Colonic mucosa (tissue), 4 donors: ENCODE measurements at regions not wholly inside any gene's neighbourhood (a gene's known extent, or its start where the extent isn't known, plus 50 kb on each side); places are given as distances from the start of the nearest gene placed in this dataset.

Experiments
- DNase-seq: peaks from one replicate; pipeline ENCODE4 v3.0.0-alpha.2; 2020
- H3K27ac ChIP-seq: fragments of 200-600 bp; one replicate; pipeline ENCODE4 v1.8.0; 2021
- H3K27me3 ChIP-seq: fragments of 200-600 bp; one replicate; pipeline ENCODE4 v1.8.0; 2021
- H3K36me3 ChIP-seq: fragments of 200-600 bp; one replicate; pipeline ENCODE4 v1.8.0; 2021
- H3K4me1 ChIP-seq: fragments of 200-600 bp; one replicate; pipeline ENCODE4 v1.8.0; 2021; ENCODE audit warnings: mild to moderate bottlenecking
- H3K4me3 ChIP-seq: fragments of 200-600 bp; one replicate; pipeline ENCODE4 v1.8.0; 2021
- H3K9ac ChIP-seq, 2 donors: one replicate each; pipeline ENCODE4 v1.7.0; 2013; ENCODE audit warnings: control low read depth in 2 of 2, low read depth in 2 of 2, low read length in 2 of 2
- H3K9me3 ChIP-seq: fragments of 200-600 bp; one replicate; pipeline ENCODE4 v1.8.0; 2021
- intact Hi-C: fragments of 100-400 bp; cut with DNase I; formaldehyde crosslinking; loops from one replicate; pipeline ENCODE4 v1.14.1; 2022
- TF ChIP-seq, protein P1 (sequence below): fragments of 200-600 bp; IDR thresholded peaks from one replicate; pipeline ENCODE4 v1.8.0; 2022; ENCODE audit warnings: antibody characterized with exemption, mild to moderate bottlenecking
- donor health status: healthy.
- donor health status: DM: no; HTN: no; CAD: no.
- donor health status: DM: no; HTN: no; CAD: no.

- TF ChIP-seq, protein P1, sequence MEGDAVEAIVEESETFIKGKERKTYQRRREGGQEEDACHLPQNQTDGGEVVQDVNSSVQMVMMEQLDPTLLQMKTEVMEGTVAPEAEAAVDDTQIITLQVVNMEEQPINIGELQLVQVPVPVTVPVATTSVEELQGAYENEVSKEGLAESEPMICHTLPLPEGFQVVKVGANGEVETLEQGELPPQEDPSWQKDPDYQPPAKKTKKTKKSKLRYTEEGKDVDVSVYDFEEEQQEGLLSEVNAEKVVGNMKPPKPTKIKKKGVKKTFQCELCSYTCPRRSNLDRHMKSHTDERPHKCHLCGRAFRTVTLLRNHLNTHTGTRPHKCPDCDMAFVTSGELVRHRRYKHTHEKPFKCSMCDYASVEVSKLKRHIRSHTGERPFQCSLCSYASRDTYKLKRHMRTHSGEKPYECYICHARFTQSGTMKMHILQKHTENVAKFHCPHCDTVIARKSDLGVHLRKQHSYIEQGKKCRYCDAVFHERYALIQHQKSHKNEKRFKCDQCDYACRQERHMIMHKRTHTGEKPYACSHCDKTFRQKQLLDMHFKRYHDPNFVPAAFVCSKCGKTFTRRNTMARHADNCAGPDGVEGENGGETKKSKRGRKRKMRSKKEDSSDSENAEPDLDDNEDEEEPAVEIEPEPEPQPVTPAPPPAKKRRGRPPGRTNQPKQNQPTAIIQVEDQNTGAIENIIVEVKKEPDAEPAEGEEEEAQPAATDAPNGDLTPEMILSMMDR = no peak
- Histone ChIP-seq H3K4me3 (no peak overlapping the region), H3K36me3 (no peaks in the 10 kb centered on the region), H3K27me3 (no peaks in the 10 kb centered on the region), H3K4me1 (no peaks in the 10 kb centered on the region), H3K9ac (no peak overlapping the region), H3K9me3 (no peaks in the 10 kb centered on the region), H3K27ac (no peak overlapping the region)
- no peak for DNase-seq
- intact Hi-C loops = no loop called here
These were observed 1528.2 kb upstream of the ZEB2 start for GRCh38 chr2:146048141-146048540.

GRCh38 chr2:146041274-146041910 lies 1521.5 kb upstream of the ZEB2 start:
- TF ChIP-seq, protein P1 = no peak
- Histone ChIP-seq H3K27me3 (no peaks in the 10 kb centered on the region), H3K4me3 (no peak overlapping the region), H3K4me1 (no peaks in the 10 kb centered on the region), H3K9me3 (no peaks in the 10 kb centered on the region), H3K9ac (no peak overlapping the region), H3K27ac (no peak overlapping the region), H3K36me3 (no peaks in the 10 kb centered on the region)
- no peak for DNase-seq
- intact Hi-C loops = no loop called here

DNA sequence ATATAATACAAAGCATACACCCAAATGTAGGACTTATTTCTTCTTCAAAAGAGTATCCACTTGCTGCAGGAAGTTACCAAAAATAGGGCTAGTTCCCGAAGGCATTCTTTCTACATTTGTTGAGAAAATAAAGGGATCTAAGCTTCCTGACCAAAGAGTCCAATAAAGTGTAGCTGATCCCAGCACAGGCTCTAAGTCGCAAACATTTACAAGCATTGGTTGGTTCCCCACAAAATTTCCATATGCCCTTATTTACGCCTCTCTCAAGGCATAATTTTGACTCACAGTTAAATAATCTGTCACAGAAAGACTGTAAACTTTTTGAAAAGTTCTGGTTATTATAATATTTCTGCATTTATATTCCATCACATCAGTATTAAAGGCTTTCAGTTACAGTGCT lies 1520.1 kb upstream of the ZEB2 start:
- intact Hi-C loops = no loop called here
- no peak overlapping the region for H3K4me3 ChIP-seq
- no peak overlapping the region for H3K27ac ChIP-seq
- H3K27me3 ChIP-seq = no peaks in the 10 kb centered on the region
- TF ChIP-seq, protein P1 = no peak
- H3K36me3 ChIP-seq = no peaks in the 10 kb centered on the region
- H3K9me3 ChIP-seq = no peaks in the 10 kb centered on the region
- H3K9ac ChIP-seq = no peak overlapping the region
- H3K4me1 ChIP-seq = no peaks in the 10 kb centered on the region
- DNase-seq = no peak

DNA sequence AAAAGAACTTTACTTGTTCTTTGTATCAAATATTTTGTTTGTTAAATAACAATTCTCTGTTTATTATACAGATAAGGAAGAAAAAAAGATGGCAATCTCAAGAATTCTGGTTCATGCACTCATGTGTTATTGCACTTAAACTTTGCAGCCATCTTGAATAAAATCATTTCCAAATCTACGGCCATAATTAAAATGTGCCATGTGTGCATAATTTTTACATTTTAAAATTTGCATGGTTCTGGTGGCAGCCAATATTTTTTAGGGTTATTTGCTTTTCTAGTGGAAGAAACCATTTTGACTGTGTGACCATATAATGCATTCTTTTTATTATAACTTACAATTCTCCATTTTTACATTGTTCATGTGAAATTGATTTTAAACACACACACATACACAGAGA lies 1518.1 kb upstream of the ZEB2 start:
- H3K27me3 ChIP-seq = no peaks in the 10 kb centered on the region
- H3K36me3 ChIP-seq = no peaks in the 10 kb centered on the region
- H3K4me1 ChIP-seq = no peaks in the 10 kb centered on the region
- DNase-seq = no peak
- TF ChIP-seq, protein P1 = no peak
- intact Hi-C loops = no loop called here
- no peak overlapping the region for H3K27ac ChIP-seq
- no peak overlapping the region for H3K4me3 ChIP-seq
- no peaks in the 10 kb centered on the region for H3K9me3 ChIP-seq
- H3K9ac ChIP-seq = no peak overlapping the region

- no peaks in the 10 kb centered on the region for H3K27me3 ChIP-seq
- no peak overlapping the region for H3K9ac ChIP-seq
- no peaks in the 10 kb centered on the region for H3K9me3 ChIP-seq
- no peak overlapping the region for H3K4me3 ChIP-seq
- TF ChIP-seq, protein P1 = no peak
- no peaks in the 10 kb centered on the region for H3K4me1 ChIP-seq
- no peak for DNase-seq
- no peaks in the 10 kb centered on the region for H3K36me3 ChIP-seq
- intact Hi-C loops = no loop called here
- H3K27ac ChIP-seq = no peak overlapping the region
These were observed 1517.5 kb upstream of the ZEB2 start for GRCh38 chr2:146037334-146037870.
